ENCODE measurements at regions not wholly inside any gene's neighbourhood (a gene's known extent, or its start where the extent isn't known, plus 50 kb on each side); places are given as distances from the start of the nearest gene placed in this dataset.

GRCh38 chr3:105051111-105051510, 315.6 kb upstream of the ALCAM start:
- ChIA-PET CTCF (no interaction called here), POLR2A (no interaction called here)

GRCh38 chr3:105051972-105052371, 314.7 kb upstream of the ALCAM start:
- CTCF ChIA-PET = no interaction called here
- POLR2A ChIA-PET = no interaction called here

DNA sequence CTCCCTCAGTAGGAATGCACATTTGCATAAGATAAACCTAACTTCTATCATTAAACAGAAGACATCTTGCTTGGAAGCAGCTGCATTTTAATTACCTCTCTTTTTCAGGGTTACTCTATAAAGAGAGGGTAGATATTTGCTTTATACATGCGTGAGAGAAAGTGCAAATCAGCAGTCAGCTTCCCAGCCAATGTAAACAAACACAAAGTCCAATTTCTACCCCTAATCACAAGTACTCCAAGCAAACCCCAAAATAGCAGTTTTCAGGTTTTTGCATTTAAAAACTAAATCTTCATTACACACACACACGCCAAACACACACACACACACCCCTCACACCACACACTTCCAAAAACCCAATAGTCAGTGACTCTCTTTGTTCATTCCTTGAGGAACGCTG, 303.9 kb upstream of the ALCAM start:
- CTCF ChIA-PET = no interaction called here
- POLR2A ChIA-PET = no interaction called here

DNA sequence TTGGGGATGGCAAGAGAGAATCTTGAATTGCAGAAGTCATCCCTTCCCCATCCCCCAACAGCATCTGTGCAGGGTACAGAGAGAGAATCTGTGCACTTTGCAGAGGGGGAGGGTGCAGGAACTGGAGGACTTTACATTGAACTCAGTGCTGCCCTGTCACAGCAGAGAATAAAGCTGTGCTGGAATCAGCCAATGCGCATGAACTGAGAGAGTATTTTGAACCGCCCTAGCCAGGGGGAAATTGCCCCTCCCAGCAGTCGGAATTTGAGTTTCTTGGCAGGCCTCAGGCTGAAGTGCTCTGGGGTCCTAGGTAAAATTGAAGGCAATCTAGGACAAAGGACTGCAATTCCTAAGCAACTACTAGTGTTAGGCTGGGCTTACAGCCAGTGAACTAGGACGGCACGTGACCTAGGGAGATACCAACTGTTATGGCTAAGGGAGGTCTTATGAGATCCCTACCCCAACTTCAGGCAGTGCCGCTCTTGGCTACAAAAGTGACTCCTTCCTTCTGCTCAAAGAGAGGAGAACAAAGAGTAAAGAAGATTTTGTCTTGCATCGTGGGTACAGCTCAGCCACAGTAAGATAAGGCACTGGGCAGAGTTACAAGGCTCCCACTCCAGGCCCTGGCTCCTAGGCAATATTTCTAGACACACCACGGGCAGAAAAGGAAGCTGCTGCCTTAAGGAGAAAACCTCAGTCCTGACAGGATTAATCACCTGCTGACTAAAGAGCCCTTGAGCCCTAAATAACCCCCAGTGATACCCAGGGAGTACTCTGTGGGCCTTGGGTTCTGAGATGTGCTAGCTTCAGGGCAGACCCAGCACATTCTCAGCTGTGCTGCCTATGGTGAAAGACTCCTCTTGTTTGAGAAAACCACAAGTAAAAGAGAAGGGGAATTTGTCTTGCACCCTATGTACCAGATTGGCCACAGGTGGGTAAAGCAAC, 300.5 kb upstream of the ALCAM start:
- ChIA-PET POLR2A (no interaction called here), CTCF (no interaction called here)

GRCh38 chr3:105067361-105067760, 299.3 kb upstream of the ALCAM start:
- CTCF ChIA-PET = no interaction called here
- POLR2A ChIA-PET = no interaction called here

- POLR2A ChIA-PET = no interaction called here
- CTCF ChIA-PET = no interaction called here
Measured at GRCh38 chr3:105077060-105077822, 289.5 kb upstream of the ALCAM start.

GRCh38 chr3:105083945-105084344, 282.8 kb upstream of the ALCAM start:
- POLR2A ChIA-PET = no interaction called here
- CTCF ChIA-PET = interaction anchor here (0.6 kb wide), 1 partner anchor 107 kb away, joined by 4 read pairs; no protein-coding TSS in a partner anchor

DNA sequence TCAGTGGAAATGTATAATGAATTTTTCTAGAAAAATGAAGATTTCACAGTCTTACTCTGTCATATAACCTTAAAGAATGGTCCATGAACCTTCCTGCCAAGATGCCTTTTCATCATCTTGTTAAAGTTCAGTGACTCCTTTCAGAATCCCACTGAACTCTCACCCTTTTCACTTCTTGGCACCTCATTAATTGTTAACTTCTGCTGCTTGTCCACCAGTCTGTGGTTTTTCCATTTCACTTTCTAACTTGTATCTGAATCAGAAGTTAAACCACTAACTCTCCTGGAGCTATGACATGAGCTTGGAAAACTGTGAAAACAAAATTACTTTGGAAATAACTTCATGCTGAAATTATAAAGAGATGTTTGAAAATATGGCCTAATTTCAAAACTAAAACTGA, 281.2 kb upstream of the ALCAM start:
- CTCF ChIA-PET = no interaction called here
- POLR2A ChIA-PET = no interaction called here

DNA sequence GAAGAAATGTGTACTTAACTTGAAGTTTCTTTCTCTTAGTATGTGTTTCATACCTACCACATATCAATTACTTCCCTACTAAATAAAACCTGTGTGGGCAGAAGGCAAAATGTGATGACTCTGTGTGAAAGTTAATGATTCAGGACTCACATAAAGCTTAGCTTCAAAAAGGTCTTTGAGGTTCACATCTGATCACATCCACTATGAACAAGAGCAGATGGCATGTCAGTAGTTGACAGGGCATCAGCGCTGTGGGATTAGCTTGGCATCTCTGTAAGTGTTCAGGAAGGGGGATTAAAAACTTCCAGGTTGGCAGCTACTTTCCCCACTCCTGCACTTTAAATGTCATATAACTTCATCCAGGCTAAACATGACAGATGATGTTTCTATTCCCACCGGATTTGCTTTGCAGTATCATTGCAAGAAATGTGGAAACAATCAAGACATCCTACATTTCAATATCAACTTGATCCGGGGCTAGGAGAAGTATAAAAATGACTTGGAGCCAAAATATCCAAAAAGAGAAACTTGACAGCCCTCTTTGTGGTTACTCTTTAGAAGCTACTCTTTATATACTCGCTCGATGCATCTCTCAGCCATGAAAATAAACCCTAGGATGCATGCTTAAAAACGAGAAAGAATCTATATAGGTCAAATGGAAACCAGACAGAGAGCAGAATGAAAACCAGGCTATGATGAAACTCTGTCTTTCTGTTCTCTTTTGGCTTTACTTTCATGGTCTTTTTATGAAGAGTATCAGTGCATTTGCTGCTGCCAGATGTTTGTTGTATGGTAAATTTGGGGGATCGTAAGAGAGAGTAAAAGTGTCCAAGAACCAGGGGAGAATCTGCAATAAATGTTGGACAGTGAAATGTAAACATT, 273.1 kb upstream of the ALCAM start:
- CTCF ChIA-PET = no interaction called here
- POLR2A ChIA-PET = no interaction called here

DNA sequence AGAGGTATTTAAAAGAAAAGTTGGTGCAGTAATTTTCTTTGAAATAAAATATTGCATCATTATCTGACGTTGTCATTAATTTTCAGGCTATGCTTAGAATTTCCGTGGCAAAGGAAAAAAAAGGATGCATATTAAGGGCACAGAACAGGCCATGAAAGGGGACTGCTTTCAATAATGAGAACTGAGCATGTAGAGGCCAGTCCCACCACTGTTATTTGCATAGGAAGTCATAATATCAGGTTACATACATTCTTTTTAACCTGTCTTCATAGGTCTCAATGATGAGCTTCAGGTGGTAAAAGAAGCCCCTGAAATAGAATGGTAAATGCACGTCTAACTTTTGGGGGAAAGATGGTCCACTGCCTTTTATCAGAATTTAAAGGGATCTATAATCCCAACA, 272.1 kb upstream of the ALCAM start:
- POLR2A ChIA-PET = no interaction called here
- CTCF ChIA-PET = no interaction called here

DNA sequence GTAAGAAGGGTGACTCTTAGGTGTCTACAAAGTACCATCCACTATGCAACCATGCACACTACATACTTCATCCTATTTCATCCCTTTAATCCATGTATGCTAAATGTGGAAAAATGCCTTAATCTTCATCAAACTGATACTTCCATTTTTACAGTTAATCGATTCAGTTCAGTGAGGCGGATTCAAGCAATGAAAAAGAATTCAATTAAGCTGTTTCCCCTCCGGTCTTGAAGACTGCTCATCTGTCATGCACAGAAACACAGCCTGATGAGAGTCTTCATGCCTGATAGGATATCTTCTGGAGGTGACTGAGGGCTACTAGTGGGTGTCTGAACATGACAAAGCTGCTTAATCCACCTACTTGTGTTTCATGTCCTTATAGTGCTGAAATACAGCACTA, 270.6 kb upstream of the ALCAM start:
- CTCF ChIA-PET = no interaction called here
- POLR2A ChIA-PET = no interaction called here

DNA sequence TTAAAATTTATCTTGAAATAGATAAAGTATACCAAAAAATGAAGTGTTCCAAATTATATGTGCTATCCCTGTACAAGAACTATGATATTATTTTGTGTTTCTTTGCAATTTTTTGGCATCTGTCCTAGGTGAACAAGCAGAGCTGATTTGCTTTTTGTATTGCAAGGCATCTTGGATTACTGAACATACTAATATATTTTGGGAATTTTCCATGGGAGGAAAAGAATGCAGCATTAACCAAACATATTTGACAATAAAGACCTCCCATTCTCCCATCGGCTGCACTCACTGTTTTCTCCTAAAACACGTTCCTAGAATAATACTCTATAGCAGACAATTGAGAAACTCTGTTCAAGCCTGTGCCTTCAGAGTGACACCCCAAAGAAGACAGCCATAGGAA, 265.1 kb upstream of the ALCAM start:
- ChIA-PET POLR2A (no interaction called here), CTCF (no interaction called here)

DNA sequence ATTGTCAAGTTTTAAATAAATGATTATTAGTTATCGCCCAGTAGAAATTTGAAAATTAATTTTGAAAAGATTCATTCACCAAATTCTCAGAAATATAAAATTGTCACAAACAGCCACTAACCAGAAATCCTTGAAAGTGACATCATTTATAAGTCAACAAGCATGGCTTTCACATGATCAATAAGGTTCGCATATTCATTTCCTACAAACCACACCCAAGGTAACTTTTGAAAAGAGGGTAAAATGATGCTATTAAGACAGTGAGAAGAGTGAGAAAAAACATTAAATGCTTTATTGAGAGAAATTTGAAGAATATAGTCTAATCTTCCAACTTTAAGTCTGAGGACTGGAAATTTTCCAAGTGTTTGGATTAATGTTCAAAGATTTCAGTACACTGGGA, 263.6 kb upstream of the ALCAM start:
- ChIA-PET POLR2A (no interaction called here), CTCF (no interaction called here)

- ChIA-PET CTCF (no interaction called here), POLR2A (no interaction called here)
Measured at GRCh38 chr3:105108823-105109222, 257.9 kb upstream of the ALCAM start.

- ChIA-PET POLR2A (no interaction called here), CTCF (no interaction called here)
Measured at GRCh38 chr3:105118905-105119304, 247.8 kb upstream of the ALCAM start.

DNA sequence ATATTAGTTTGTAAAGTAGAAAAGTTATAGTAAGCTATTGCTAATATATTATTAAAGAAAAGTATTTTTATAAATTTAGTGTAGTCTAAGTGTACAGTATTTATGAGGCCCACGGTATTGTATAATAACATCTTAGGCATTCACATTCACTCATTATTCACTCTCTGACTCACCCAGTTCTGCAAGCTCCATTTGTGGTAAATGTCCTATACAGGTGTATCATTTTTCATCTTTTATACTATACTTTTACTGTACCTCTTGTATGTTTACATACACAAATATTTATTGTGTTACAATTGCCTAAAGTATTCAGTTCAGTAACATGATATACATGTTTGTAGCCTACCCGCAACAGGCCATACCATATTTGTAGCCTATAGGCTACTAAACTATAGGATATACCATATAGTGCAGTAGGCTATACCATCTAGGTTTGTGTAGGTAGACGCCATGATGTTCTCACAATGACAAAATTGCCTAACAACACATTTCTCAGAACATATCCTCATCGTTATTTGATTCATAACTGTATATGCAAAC, 246.8 kb upstream of the ALCAM start:
- ChIA-PET CTCF (no interaction called here), POLR2A (no interaction called here)

- ChIA-PET CTCF (no interaction called here), POLR2A (no interaction called here)
Measured at GRCh38 chr3:105130911-105131310, 235.8 kb upstream of the ALCAM start.

- ChIA-PET CTCF (no interaction called here), POLR2A (no interaction called here)
Measured at GRCh38 chr3:105137911-105138310, 228.8 kb upstream of the ALCAM start.

DNA sequence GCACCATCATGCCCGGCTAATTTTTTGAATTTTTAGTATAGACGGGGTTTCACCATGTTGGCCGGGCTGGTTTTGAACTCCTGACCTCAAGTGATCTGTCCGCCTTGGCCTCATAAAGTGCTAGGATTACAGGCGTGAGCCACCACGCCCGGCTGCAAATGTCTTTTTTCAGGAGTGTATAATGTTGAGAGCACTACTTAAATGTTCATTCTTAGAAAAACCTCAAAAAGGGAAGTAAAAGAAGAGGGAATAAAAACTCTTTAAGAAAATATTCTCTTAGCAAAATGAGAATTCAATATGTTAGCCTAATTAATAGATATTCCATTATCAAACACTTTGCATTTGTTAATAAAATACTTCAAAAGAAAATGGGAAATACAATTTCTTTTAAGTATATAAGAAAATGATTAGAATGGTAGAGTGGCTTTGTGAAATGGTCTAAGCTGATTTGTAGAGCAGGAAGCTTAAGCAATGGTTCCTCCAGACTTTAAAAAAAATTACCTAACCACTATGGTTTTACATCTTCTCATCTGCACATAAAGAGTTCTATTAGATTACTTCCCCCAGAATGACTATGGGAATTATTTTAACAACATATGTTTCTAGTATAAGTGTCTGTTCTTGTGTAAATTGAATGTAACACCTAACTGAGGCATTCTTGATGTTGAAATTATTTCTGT, 226.7 kb upstream of the ALCAM start:
- CTCF ChIA-PET = no interaction called here
- POLR2A ChIA-PET = no interaction called here

GRCh38 chr3:105140899-105141367, 225.8 kb upstream of the ALCAM start:
- CTCF ChIA-PET = no interaction called here
- POLR2A ChIA-PET = no interaction called here

All from activated CD8-positive, alpha-beta memory T cell treated with anti-CD3 and anti-CD28 coated beads for 36 hours (primary cell).